HCT116 (cell line): ENCODE measurements at regions not wholly inside any gene's neighbourhood (a gene's known extent, or its start where the extent isn't known, plus 50 kb on each side); places are given as distances from the start of the nearest gene placed in this dataset.

Source experiments
- ATAC-seq: fragments of 200-7000 bp; cut with Tn5 transposase; 2 replicates; pipeline ENCODE4 v1.9.1; 2020; ENCODE audit warnings: mild to moderate bottlenecking, moderate library complexity
- BruUV-seq: library from RNA; stranded (reverse); fragments of 400-500 nt; replicated peaks from 2 replicates; lab custom pipeline; 2021; lab: Mats Ljungman, UMichigan
- CTCF ChIA-PET: fragments of 300-600 bp; sonication (Branson Sonifier 250); formaldehyde crosslinking; loops from one replicate; lab custom pipeline; 2021; ENCODE audit warnings: antibody characterized with exemption; lab: Charles Lee
- POLR2A ChIA-PET: fragments of 300-600, 350-600 bp; sonication (Branson Sonifier 250); formaldehyde crosslinking; loops from one replicate; lab custom pipeline; 2021; ENCODE audit warnings: antibody characterized with exemption; lab: Charles Lee
- RAD21 ChIA-PET, 2 experiments: fragments of 300-600 bp; sonication (Branson Sonifier 250); formaldehyde crosslinking; loops; one replicate each; lab custom pipeline; 2023; ENCODE audit warnings: low total read pairs in 2 of 2; ENCODE audit not compliant: uncharacterized antibody in 2 of 2, unreplicated experiment in 2 of 2, low non-redundant PET in 1 of 2; lab: Charles Lee
- DNase-seq: peaks from one replicate; pipeline ENCODE4 v3.0.0-alpha.2; 2010; ENCODE audit warnings: low read depth, low spot score
- H2AFZ ChIP-seq: fragments of 200-600 bp; shearing (Covaris generic), sonication (generic); 2 replicates; pipeline ENCODE4 v1.6.1; 2017; ENCODE audit warnings: low read depth, mixed run types, mixed read lengths, antibody characterized with exemption, low read length; ENCODE audit not compliant: poor library complexity, severe bottlenecking
- H3K27ac ChIP-seq: 2 replicates; pipeline ENCODE4 v1.5.1; 2012; ENCODE audit warnings: low read depth, low read length
- H3K27me3 ChIP-seq: fragments of 200-600 bp; sonication (generic); 2 replicates; pipeline ENCODE4 v1.6.1; 2016; ENCODE audit warnings: mixed run types, low read length, mixed read lengths; ENCODE audit not compliant: insufficient read depth
- H3K36me3 ChIP-seq, 2 experiments: fragments of 200-500 bp in 1 of 2; fragments of 200-600 bp in 1 of 2; sonication (Bioruptor generic) in 1 of 2; sonication (generic) in 1 of 2; 2 replicates each; pipeline versions ENCODE4 v1.5.1 to v1.6.1; 2014 to 2016; ENCODE audit warnings: low read length in 2 of 2, inconsistent platforms in 1 of 2, mixed read lengths in 1 of 2, mixed run types in 1 of 2; ENCODE audit not compliant: insufficient read depth in 2 of 2, control insufficient read depth in 1 of 2
- H3K4me1 ChIP-seq, 2 experiments: fragments of 200-600 bp in 1 of 2; sonication (generic) in 1 of 2; 2 replicates each; pipeline versions ENCODE4 v1.5.1 to v1.6.1; 2012 to 2017; ENCODE audit warnings: low read length in 2 of 2, inconsistent platforms in 1 of 2, mild to moderate bottlenecking in 1 of 2, mixed read lengths in 1 of 2, mixed run types in 1 of 2, moderate library complexity in 1 of 2; ENCODE audit not compliant: insufficient read depth in 2 of 2, control insufficient read depth in 1 of 2
- H3K4me2 ChIP-seq: fragments of 200-600 bp; sonication (generic); 2 replicates; pipeline ENCODE4 v1.6.1; 2017; ENCODE audit warnings: mixed run types, low read length, mixed read lengths
- H3K4me3 ChIP-seq, 2 experiments: fragments of 200-600 bp in 1 of 2; sonication (generic) in 1 of 2; replicated peaks in 1 of 2; 2 replicates each; pipeline ENCODE4 v1.5.1; 2011 to 2016; ENCODE audit warnings: low read length in 2 of 2, control low read depth in 1 of 2, low read depth in 1 of 2, mild to moderate bottlenecking in 1 of 2, mixed read lengths in 1 of 2, mixed run types in 1 of 2
- H3K79me2 ChIP-seq: fragments of 200-600 bp; sonication (generic); 2 replicates; pipeline ENCODE4 v1.6.1; 2017; ENCODE audit warnings: mild to moderate bottlenecking, mixed run types, low read length, moderate library complexity, mixed read lengths; ENCODE audit not compliant: insufficient read depth
- H3K9ac ChIP-seq: fragments of 200-600 bp; sonication (generic); 2 replicates; pipeline ENCODE4 v1.6.1; 2016; ENCODE audit warnings: low read length, mixed read lengths
- H3K9me2 ChIP-seq: fragments of 200-600 bp; sonication (generic), shearing (Covaris generic); 2 replicates; pipeline ENCODE4 v1.6.1; 2017; ENCODE audit warnings: mixed run types, mild to moderate bottlenecking, moderate library complexity; ENCODE audit not compliant: insufficient read depth
- H3K9me3 ChIP-seq, 2 experiments: fragments of 200-500 bp in 1 of 2; fragments of 200-600 bp in 1 of 2; sonication (Bioruptor generic) in 1 of 2; sonication (generic) in 1 of 2; 2 replicates each; pipeline ENCODE4 v1.6.1; 2014 to 2017; ENCODE audit warnings: low read length in 2 of 2, mixed read lengths in 2 of 2, inconsistent platforms in 1 of 2, low read depth in 1 of 2, mild to moderate bottlenecking in 1 of 2, mixed run types in 1 of 2, moderate library complexity in 1 of 2; ENCODE audit not compliant: control insufficient read depth in 1 of 2, insufficient read depth in 1 of 2
- H4K20me1 ChIP-seq: fragments of 200-600 bp; sonication (generic), shearing (Covaris generic); 2 replicates; pipeline ENCODE4 v1.6.1; 2017; ENCODE audit warnings: mixed run types, mild to moderate bottlenecking, moderate library complexity; ENCODE audit not compliant: insufficient read depth
- ATF3 ChIP-seq: IDR thresholded peaks from 2 replicates; pipeline ENCODE4 v1.6.1; 2012
- JUND ChIP-seq: IDR thresholded peaks from 2 replicates; pipeline ENCODE4 v1.6.1; 2012
- POLR2A ChIP-seq: IDR thresholded peaks from 2 replicates; pipeline ENCODE4 v1.7.0; 2011; ENCODE audit warnings: borderline replicate concordance; ENCODE audit not compliant: insufficient read depth, insufficient read length; ENCODE audit errors: extremely low read depth
- RAD21 ChIP-seq: IDR thresholded peaks from 2 replicates; pipeline ENCODE4 v1.6.1; 2012; ENCODE audit warnings: low read depth, mild to moderate bottlenecking
- REST ChIP-seq: IDR thresholded peaks from 2 replicates; pipeline ENCODE4 v1.6.1; 2012; ENCODE audit warnings: low read depth
- SRF ChIP-seq: IDR thresholded peaks from 2 replicates; pipeline ENCODE4 v1.6.1; 2012; ENCODE audit warnings: low read depth
- ZBTB33 ChIP-seq: IDR thresholded peaks from 2 replicates; pipeline ENCODE4 v1.6.1; 2011; ENCODE audit warnings: mild to moderate bottlenecking, low read length, moderate library complexity; ENCODE audit not compliant: insufficient replicate concordance; ENCODE audit errors: extremely low read depth
- ZNF274 ChIP-seq: fragments of 200-500 bp; sonication (Bioruptor generic); IDR thresholded peaks from 2 replicates; pipeline ENCODE4 v1.6.1; 2014; ENCODE audit warnings: mild to moderate bottlenecking, low read depth, low read length, inconsistent platforms
- intact Hi-C: fragments of 100-400 bp; cut with micrococcal nuclease; formaldehyde crosslinking; loops from 2 replicates; pipeline ENCODE4 v1.10.0; 2022

- H3K4me1 ChIP-seq = no peaks in the 10 kb centered on the region
- no peak overlapping the region for H2AFZ ChIP-seq
- no peak overlapping the region for H3K4me2 ChIP-seq
- H3K9ac ChIP-seq = no peak overlapping the region
- H3K9me3 ChIP-seq = no peaks in the 10 kb centered on the region
- H3K36me3 ChIP-seq = no peaks in the 10 kb centered on the region
- H3K27me3 ChIP-seq = peaks cover 13% of the 10 kb centered on the region; the same call in 1 of the 2 replicates
- intact Hi-C loops = no loop called here
- H3K79me2 ChIP-seq = no peaks in the 10 kb centered on the region
- ChIA-PET POLR2A (no interaction called here), CTCF (no interaction called here), RAD21 (no interaction called here)
- no peak for ATAC-seq
- no peaks in the 10 kb centered on the region for H4K20me1 ChIP-seq
- BruUV-seq = no TSS peak
- H3K27ac ChIP-seq = no peak overlapping the region
- no peak for TF ChIP-seq REST
- TF ChIP-seq ZNF274 = no peak
- no peak for TF ChIP-seq RAD21
- no peak for TF ChIP-seq POLR2A
- TF ChIP-seq ZBTB33 = no peak
- TF ChIP-seq JUND = no peak
- no peak for TF ChIP-seq ATF3
- no peak for TF ChIP-seq SRF
- H3K9me2 ChIP-seq = no peaks in the 10 kb centered on the region
- H3K4me3 ChIP-seq = no peak overlapping the region
- no peak for DNase-seq
These were observed 195.3 kb downstream of the ZBTB18 start for GRCh38 chr1:244246334-244246733.
